Heart left ventricle (tissue), 13 donors: ENCODE measurements at regions not wholly inside any gene's neighbourhood (a gene's known extent, or its start where the extent isn't known, plus 50 kb on each side); places are given as distances from the start of the nearest gene placed in this dataset.

Source experiments
- POLR2A ChIP-seq, 2 donors: fragments of 450-650 bp; IDR thresholded peaks; one replicate each; pipeline ENCODE4 v1.6.1; 2017; ENCODE audit warnings: antibody characterized with exemption in 2 of 2, mild to moderate bottlenecking in 2 of 2, moderate library complexity in 2 of 2
- TF ChIP-seq, protein P1 (sequence below), 12 donors: fragments of 200-600 bp; sonication (generic) in 4 of 12; IDR thresholded peaks; one replicate each; pipeline versions ENCODE4 v1.5.0 to v1.8.0; 2018 to 2022; ENCODE audit warnings: antibody characterized with exemption in 12 of 12, mild to moderate bottlenecking in 5 of 12
- donor health status: ischemic (EF 13 %, LVEDD 7.1; RV severe dilation, severe dysfunction).
- donor health status: DM: no; HTN: yes; CAD: no.
- donor health status: DM: no; HTN: no; CAD: no.
- donor health status: ischemic (EF 25% LVEDD 6.9; RV normal size, moderate dysfunction).
- donor health status: ischemic (EF 25% LVEDD 5.7; RV mildly dilated, moderate dysfunction).
- donor health status: ischemic (EF 35%, LVEDD 5.7; RV mildly dilated, moderate dysfunction).
- donor health status: nonischemic (EF 11% LVEDD 7.7; RV severe dilation, severe dysfunction).
- donor health status: DM: yes; HTN: yes; CAD: no.
- donor health status: PGD.
- donor health status: ischemic (EF 29% LVEDD 5.4; RV normal size, mild dysfunction).
- donor health status: nonischemic (EF 23%, LVEDD 6.1; RV moderate dilation, normal function).

DNA sequence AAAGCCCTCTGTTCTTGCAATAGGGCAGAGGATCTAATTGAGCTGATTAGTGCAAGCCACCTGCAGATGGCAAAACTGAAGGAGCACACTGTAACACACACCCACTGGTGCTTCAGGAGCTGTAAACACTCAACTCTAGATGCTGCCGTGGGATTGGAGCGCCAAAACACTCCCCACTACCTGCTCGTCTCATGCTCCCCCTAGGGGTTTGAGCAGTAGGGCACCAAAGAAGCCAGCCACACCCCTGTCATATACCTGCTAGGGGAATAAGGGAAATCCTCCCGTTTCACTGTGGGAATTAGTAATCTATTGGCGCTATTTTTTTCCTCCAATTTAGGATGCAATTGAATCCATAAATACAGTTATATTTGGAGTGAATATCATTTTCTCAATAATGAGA is 360.2 kb downstream of the GLUD2 start:
- TF ChIP-seq POLR2A (IDR thresholded peaks at IDR 0.05) = no peak
- TF ChIP-seq, protein P1, sequence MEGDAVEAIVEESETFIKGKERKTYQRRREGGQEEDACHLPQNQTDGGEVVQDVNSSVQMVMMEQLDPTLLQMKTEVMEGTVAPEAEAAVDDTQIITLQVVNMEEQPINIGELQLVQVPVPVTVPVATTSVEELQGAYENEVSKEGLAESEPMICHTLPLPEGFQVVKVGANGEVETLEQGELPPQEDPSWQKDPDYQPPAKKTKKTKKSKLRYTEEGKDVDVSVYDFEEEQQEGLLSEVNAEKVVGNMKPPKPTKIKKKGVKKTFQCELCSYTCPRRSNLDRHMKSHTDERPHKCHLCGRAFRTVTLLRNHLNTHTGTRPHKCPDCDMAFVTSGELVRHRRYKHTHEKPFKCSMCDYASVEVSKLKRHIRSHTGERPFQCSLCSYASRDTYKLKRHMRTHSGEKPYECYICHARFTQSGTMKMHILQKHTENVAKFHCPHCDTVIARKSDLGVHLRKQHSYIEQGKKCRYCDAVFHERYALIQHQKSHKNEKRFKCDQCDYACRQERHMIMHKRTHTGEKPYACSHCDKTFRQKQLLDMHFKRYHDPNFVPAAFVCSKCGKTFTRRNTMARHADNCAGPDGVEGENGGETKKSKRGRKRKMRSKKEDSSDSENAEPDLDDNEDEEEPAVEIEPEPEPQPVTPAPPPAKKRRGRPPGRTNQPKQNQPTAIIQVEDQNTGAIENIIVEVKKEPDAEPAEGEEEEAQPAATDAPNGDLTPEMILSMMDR (IDR thresholded peaks at IDR 0.05) = no peak
